Heart left ventricle (tissue), 13 donors: ENCODE measurements at regions not wholly inside any gene's neighbourhood (a gene's known extent, or its start where the extent isn't known, plus 50 kb on each side); places are given as distances from the start of the nearest gene placed in this dataset.

ENCODE experiments used
- POLR2A ChIP-seq, 2 donors: fragments of 450-650 bp; IDR thresholded peaks; one replicate each; pipeline ENCODE4 v1.6.1; 2017; ENCODE audit warnings: antibody characterized with exemption in 2 of 2, mild to moderate bottlenecking in 2 of 2, moderate library complexity in 2 of 2
- TF ChIP-seq, protein P1 (sequence below), 12 donors: fragments of 200-600 bp; sonication (generic) in 4 of 12; IDR thresholded peaks; one replicate each; pipeline versions ENCODE4 v1.5.0 to v1.8.0; 2018 to 2022; ENCODE audit warnings: antibody characterized with exemption in 12 of 12, mild to moderate bottlenecking in 5 of 12
- donor health status: ischemic (EF 13 %, LVEDD 7.1; RV severe dilation, severe dysfunction).
- donor health status: DM: no; HTN: yes; CAD: no.
- donor health status: DM: no; HTN: no; CAD: no.
- donor health status: ischemic (EF 25% LVEDD 6.9; RV normal size, moderate dysfunction).
- donor health status: ischemic (EF 25% LVEDD 5.7; RV mildly dilated, moderate dysfunction).
- donor health status: ischemic (EF 35%, LVEDD 5.7; RV mildly dilated, moderate dysfunction).
- donor health status: nonischemic (EF 11% LVEDD 7.7; RV severe dilation, severe dysfunction).
- donor health status: DM: yes; HTN: yes; CAD: no.
- donor health status: PGD.
- donor health status: ischemic (EF 29% LVEDD 5.4; RV normal size, mild dysfunction).
- donor health status: nonischemic (EF 23%, LVEDD 6.1; RV moderate dilation, normal function).

DNA sequence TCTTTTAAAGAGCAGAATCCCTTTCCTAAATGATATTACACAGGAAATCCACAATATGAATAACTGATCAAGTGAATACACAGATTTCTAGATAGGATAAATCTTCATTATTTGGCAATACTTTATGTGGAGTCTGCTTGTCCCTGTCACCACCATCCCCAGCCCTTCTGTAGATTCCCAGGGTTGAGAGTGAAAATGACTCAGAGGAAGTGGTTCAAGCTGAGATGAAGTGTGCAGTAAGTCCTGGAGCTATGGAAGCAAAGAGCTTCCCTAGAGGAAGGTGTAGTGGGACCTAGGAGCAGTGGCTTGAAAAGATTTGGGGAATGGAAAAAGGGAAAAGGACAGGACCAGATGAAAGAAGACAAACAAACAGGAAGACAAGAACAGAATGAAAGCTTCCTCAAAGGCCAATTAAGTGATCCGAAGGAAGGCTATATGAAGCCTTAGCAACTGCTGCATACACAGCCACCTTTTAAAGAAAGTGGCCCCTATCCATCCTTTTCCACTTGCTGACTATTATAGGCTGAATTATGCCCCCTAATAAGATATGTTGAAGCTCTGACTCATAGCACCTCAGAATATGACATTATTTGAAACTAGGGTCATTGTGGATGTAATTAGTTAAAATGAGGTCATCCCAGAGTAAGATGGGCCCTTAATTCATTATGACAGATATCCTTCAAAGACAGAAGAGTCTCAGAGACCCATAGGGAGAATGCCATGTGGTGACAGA lies 96.5 kb upstream of the CAMK1G start:
- TF ChIP-seq, protein P1, sequence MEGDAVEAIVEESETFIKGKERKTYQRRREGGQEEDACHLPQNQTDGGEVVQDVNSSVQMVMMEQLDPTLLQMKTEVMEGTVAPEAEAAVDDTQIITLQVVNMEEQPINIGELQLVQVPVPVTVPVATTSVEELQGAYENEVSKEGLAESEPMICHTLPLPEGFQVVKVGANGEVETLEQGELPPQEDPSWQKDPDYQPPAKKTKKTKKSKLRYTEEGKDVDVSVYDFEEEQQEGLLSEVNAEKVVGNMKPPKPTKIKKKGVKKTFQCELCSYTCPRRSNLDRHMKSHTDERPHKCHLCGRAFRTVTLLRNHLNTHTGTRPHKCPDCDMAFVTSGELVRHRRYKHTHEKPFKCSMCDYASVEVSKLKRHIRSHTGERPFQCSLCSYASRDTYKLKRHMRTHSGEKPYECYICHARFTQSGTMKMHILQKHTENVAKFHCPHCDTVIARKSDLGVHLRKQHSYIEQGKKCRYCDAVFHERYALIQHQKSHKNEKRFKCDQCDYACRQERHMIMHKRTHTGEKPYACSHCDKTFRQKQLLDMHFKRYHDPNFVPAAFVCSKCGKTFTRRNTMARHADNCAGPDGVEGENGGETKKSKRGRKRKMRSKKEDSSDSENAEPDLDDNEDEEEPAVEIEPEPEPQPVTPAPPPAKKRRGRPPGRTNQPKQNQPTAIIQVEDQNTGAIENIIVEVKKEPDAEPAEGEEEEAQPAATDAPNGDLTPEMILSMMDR (IDR thresholded peaks at IDR 0.05), result no peak
- no peak for TF ChIP-seq POLR2A (IDR thresholded peaks at IDR 0.05)
